ENCODE measurements at regions not wholly inside any gene's neighbourhood (a gene's known extent, or its start where the extent isn't known, plus 50 kb on each side); places are given as distances from the start of the nearest gene placed in this dataset.

DNA sequence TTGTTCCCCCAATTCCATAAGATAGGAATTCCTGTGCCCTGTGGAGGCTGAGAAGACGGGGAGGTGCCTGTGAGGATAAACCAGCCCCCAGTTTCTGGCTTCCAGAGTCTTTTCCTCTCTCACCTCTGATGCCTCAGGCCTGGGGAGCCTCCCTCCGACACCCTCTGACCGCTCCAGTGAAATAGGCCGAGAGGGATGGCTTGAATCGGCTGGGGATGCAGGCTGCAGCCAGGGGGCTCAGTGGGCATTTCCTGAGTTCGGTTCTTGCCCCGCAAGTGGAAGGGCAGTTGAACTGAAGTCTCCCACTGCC lies 339.4 kb downstream of the SEC14L1 start:
- TF ChIP-seq, protein P1, sequence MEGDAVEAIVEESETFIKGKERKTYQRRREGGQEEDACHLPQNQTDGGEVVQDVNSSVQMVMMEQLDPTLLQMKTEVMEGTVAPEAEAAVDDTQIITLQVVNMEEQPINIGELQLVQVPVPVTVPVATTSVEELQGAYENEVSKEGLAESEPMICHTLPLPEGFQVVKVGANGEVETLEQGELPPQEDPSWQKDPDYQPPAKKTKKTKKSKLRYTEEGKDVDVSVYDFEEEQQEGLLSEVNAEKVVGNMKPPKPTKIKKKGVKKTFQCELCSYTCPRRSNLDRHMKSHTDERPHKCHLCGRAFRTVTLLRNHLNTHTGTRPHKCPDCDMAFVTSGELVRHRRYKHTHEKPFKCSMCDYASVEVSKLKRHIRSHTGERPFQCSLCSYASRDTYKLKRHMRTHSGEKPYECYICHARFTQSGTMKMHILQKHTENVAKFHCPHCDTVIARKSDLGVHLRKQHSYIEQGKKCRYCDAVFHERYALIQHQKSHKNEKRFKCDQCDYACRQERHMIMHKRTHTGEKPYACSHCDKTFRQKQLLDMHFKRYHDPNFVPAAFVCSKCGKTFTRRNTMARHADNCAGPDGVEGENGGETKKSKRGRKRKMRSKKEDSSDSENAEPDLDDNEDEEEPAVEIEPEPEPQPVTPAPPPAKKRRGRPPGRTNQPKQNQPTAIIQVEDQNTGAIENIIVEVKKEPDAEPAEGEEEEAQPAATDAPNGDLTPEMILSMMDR (IDR thresholded peaks at IDR 0.05; ENCODE audit: extremely low read depth, insufficient read depth, missing control alignments) = no peak
- DNase-seq (ENCODE audit: low spot score) = no peak
- in situ Hi-C loops (cut with MboI; ENCODE audit: low pct_unique_long_range_greater_than_20kb, low sequenced_read_pairs, unreplicated experiment) = no loop called here

DNA sequence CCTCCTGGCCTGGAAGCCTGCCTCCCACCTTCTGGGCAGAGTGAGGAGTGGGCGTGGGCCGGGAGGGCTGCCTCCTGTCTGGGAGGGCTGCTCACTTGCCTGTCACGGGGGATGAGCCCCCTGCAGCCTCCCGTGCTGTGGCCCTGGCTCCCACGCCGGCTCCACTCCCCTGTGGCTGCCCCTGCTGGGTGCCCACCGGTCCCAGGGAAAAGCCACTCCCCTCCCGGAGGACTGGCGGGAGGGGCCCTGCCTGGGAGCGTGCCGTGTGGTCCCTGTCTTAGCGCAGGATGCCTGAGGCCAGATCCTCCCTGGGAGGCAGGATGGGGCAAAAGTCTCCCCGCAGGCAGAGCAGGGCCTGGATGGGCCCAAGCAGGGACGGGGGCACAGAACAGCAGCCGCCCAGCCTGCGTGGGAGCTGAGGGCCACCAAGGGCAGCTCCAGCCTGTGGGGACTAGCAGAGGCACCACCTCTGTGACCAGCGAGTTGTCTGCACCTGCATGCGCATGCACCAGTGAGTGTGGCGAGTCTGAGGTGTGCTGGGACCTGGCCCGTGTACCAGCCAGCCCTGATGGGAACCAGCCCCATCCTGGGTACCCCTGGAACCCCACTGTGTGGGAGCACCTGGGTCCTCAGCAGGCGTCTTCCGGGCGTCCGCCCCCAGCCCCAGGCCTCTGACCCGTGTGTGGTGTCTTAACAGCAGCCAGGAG lies 339.9 kb downstream of the SEC14L1 start:
- in situ Hi-C loops (cut with MboI; ENCODE audit: low pct_unique_long_range_greater_than_20kb, low sequenced_read_pairs, unreplicated experiment) = no loop called here
- no peak for DNase-seq (ENCODE audit: low spot score)
- TF ChIP-seq, protein P1 (IDR thresholded peaks at IDR 0.05; ENCODE audit: extremely low read depth, insufficient read depth, missing control alignments) = no peak

DNA sequence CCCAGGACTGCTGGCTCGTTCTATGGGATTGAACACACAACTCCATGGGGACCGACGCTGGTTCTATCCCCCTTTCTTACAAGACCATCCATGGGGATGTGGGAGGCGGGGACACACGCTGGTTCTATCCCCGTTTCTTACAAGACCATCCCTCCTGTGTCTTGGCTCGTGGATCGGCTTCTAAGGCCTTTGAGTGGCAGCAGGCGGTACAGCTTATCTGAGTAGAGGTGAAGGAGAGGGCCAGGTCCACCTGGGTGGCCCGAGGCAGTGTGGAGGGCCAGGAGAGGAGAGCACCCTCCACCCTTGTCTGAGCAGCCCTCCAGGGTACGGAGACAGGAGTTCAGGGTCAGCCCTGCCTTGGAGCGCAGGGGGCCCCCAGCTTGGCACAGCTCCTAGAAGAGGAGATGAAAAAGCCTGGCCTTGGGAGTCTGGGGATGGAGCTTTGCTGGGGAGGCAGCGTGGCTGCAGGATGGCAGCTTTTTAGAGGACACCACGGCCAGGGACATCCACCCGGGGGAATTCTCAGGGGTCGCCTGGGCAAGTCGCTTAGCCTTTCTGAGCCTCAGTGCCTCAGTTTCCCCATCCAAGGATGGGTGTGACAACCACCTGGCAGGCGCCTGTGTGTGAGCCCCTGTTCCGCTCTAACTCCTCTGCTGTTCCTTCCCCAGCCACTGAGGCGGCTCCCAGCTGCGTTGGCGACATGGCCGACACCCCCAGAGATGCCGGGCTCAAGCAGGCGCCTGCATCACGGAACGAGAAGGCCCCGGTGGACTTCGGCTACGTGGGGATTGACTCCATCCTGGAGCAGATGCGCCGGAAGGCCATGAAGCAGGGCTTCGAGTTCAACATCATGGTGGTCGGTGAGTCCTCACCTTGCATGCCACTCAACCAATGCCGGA lies 341.0 kb downstream of the SEC14L1 start:
- DNase-seq (ENCODE audit: low spot score) = no peak
- in situ Hi-C loops (cut with MboI; ENCODE audit: low pct_unique_long_range_greater_than_20kb, low sequenced_read_pairs, unreplicated experiment) = no loop called here
- TF ChIP-seq, protein P1 (IDR thresholded peaks at IDR 0.05; ENCODE audit: extremely low read depth, insufficient read depth, missing control alignments) = no peak

DNA sequence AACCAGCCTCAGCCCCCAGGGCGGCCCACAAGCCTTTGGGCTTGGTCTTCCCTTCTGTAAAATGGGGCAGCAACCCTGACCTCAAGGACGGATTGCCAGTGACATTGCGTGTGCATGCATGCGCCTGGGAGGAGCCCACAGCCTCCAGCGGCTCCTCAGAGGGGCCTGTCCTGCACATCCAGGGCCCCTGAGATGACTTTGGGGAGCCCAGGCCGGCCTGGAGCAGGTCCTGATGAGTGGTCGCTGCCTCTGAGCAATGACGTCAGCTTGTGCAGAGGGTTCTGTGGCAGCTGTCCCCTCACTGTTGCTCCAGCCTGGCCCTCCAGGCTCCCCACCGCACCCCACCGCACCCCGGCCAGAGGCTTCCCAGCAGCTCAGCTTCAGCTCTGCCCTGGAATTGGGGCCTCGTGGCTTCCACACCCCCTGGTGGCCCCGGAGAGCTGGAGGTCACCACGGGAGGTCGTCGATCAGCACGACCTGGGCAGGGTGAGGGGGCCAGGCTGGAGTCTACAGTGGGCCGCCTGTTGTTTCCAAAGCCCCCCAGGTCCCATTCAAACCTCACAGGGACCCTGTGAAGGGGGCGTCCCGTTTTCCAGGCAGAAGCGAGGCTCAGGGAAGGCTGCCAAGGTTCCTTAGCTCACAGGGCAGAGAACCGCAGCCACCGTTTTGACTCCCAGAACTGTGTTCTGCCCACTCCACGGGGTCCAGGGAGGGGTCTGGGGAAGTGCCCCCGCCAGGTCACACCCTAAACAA lies 341.8 kb downstream of the SEC14L1 start:
- TF ChIP-seq, protein P1 (IDR thresholded peaks at IDR 0.05; ENCODE audit: extremely low read depth, insufficient read depth, missing control alignments) = no peak
- in situ Hi-C loops (cut with MboI; ENCODE audit: low pct_unique_long_range_greater_than_20kb, low sequenced_read_pairs, unreplicated experiment) = no loop called here
- no peak for DNase-seq (ENCODE audit: low spot score)

DNA sequence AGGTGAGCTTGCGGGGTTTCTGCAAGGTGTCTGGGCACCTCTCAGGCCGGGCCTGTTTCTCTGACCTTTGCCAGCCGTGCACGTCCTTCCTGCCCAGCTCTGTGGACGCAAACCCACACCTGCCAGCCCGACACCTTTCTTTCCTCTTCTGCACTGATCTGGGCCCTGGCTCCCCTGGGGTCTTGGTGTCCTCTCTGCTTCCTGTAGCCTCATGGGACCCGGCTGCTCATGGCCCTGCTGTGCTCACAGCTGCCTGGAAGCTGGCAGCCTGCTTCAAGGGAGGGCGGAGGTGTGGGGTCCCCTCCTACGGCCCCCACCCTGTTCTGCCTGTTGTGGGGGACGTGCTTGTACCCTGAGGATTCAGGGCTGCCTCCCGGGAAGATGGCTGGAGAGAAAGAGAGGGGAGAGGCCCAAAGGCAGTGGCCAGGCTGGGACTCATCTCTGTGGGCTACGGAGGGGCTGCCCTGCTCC lies 342.4 kb downstream of the SEC14L1 start:
- in situ Hi-C loops (cut with MboI; ENCODE audit: low pct_unique_long_range_greater_than_20kb, low sequenced_read_pairs, unreplicated experiment) = no loop called here
- TF ChIP-seq, protein P1 (IDR thresholded peaks at IDR 0.05; ENCODE audit: extremely low read depth, insufficient read depth, missing control alignments) = no peak
- DNase-seq (ENCODE audit: low spot score) = no peak

DNA sequence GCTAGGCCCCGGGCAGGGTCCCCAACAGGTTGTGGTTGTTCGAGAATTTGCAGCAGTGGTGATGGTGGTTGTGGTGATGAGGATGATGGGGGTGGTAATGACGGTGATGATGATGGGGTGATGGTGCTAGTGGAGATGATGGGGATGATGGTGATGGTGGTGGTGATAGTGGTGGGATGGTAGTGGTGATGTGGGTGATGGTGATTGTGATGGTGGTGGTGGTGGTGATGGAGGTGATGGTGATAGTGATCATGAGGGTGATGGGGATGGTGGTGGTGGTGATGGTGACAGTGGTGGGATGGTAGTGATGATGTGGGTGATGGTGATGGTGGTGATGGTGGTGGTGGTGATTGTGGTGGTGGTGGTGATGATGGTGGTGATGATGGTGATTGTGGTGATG lies 343.3 kb downstream of the SEC14L1 start:
- DNase-seq (ENCODE audit: low spot score) = no peak
- TF ChIP-seq, protein P1 (IDR thresholded peaks at IDR 0.05; ENCODE audit: extremely low read depth, insufficient read depth, missing control alignments) = no peak
- in situ Hi-C loops (cut with MboI; ENCODE audit: low pct_unique_long_range_greater_than_20kb, low sequenced_read_pairs, unreplicated experiment) = no loop called here

All from GM13977 (cell line).